GM10266 (cell line): ENCODE measurements at regions not wholly inside any gene's neighbourhood (a gene's known extent, or its start where the extent isn't known, plus 50 kb on each side); places are given as distances from the start of the nearest gene placed in this dataset.

Experiments used
- DNase-seq: peaks from one replicate; pipeline ENCODE4 v3.0.0; 2012; ENCODE audit errors: extremely low spot score
- TF ChIP-seq, protein P1 (sequence below): IDR thresholded peaks from 2 replicates; pipeline ENCODE4 v1.5.1; 2012; ENCODE audit warnings: mild to moderate bottlenecking, low read depth; ENCODE audit not compliant: control insufficient read depth, insufficient read depth; ENCODE audit errors: missing control alignments

DNA sequence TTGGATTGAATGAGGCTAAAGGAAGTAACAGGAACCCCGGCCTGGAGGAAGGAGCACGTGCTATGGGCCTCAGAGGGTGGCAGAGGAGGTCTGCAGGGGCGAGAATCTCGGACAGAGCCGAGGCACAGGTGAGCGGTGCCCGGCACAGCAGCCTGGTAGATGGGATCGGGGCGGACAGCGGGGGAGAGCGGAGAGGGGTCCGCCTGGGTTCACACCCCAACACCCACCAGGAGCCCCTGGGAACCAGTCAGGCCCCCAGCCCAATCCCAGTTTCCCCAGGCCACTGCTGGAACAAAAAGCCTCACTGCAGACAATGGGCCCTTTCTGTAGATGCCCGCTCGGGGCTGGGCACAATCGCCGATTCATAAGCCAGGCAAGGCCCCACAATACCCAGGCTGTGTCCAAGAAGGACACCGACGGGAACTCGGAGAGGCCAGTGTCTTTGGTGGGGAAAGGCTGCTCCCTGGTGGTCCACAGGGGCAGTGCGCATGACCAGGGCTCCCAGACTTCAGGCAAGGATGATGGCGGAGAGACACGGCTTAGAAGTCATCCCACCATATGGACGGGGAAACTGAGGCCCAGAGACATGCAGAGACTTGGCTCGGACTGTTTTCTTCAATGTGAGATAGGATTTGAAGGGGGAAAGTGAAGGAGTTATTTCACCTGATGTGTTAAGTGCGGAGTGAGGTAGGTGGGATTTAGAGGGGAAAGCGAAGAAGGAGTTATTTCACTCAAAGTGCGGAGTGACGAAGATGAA, 106.9 kb upstream of the GPR26 start:
- peak; percentile 82 for DNase-seq
- TF ChIP-seq, protein P1, sequence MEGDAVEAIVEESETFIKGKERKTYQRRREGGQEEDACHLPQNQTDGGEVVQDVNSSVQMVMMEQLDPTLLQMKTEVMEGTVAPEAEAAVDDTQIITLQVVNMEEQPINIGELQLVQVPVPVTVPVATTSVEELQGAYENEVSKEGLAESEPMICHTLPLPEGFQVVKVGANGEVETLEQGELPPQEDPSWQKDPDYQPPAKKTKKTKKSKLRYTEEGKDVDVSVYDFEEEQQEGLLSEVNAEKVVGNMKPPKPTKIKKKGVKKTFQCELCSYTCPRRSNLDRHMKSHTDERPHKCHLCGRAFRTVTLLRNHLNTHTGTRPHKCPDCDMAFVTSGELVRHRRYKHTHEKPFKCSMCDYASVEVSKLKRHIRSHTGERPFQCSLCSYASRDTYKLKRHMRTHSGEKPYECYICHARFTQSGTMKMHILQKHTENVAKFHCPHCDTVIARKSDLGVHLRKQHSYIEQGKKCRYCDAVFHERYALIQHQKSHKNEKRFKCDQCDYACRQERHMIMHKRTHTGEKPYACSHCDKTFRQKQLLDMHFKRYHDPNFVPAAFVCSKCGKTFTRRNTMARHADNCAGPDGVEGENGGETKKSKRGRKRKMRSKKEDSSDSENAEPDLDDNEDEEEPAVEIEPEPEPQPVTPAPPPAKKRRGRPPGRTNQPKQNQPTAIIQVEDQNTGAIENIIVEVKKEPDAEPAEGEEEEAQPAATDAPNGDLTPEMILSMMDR, result peak; percentile 98

DNA sequence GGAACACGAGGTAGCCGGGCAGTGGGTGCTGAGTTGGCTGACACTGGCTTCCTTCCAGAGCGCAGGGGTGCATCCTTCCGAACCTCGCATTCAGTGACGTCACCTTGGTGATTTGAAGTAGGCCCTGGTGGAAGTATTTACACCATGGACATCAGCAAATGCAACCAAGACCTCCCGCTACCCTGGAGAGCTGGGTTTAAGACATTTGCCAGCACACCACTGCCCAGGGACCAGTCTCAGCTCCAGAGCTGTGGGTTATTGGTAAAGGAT, 106.4 kb upstream of the GPR26 start:
- TF ChIP-seq, protein P1, result no peak
- no peak for DNase-seq

DNA sequence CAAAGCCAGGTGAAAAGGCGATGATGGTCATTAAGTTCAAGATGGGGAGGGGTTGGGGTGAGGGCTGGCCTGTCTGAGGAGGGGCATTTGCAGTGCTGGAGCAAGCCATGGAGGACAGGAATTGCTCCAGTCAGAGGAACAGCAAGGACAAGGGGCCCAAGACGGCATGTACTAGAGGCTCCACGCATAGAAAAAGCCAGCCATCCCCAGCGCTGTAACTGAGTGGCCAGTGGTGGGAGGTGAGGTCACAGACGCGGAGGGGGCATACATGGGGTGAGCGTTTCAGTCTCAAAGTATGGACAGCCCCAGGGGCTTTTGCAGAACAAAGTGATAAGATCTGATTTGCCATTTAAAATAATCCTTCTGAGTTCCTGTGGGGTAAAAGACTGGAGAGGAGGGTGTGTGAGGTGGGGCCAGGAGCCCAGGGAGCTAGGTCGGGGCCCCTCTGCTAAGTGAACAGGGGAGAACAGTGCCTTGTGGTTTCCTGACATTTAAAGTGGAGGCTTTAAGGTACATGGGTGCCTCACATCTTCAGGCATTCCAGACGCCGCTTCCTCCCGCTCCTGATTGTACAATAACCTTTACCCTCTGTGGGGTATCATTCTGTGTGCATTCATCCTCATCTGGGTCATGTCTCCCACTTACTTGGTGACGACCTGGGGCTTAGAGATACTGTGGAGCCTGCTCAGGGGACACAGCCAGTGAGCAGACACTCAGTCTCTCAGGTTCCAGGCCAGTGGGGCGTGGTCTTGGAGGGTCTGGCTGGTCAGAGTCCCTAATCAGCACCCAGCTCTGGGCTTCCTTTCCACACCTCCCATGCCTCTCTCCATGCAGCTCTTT, 105.6 kb upstream of the GPR26 start:
- TF ChIP-seq, protein P1, result no peak
- no peak for DNase-seq

- DNase-seq, result no peak
- TF ChIP-seq, protein P1, result no peak
Observed at GRCh38 chr10:123561141-123561440, 105.1 kb upstream of the GPR26 start.

DNA sequence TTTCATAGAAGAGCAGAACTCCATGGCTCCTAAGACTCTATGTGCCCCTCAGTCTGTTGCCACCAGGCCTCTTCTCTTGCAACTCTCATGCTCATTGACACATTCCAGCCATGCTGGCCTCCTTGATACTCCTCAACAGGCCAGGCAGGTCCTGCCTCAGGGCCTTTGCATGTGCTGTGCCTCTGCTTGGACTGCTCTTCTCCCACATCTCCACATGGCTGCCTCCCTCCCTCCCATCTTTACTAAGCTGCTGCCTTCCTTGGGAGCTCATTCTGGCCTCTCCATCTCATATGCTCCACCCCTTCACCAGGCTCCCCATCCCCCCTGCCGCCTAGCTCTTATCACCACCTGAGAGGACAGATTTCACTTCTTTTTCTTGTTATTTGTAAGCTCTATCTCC, 103.8 kb upstream of the GPR26 start:
- no peak for DNase-seq
- TF ChIP-seq, protein P1, result no peak

GRCh38 chr10:123562811-123563580, 103.2 kb upstream of the GPR26 start:
- no peak for DNase-seq
- TF ChIP-seq, protein P1, result no peak

DNA sequence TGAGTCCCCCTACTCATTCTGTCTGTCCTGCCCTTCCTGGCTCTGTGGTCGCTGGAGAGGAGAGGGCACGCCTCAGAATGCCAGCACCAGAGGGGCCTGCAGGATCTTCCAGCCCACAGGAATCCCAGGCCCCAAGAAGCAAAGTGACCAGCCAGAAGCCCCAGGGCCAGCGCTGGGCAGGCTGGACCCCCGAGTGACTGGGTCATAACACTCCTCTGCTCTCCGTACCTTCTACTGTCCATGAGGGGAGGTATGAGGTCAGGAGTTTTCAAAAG, 102.6 kb upstream of the GPR26 start:
- TF ChIP-seq, protein P1, result no peak
- no peak for DNase-seq
